Right lobe of liver (tissue), 6 donors: ENCODE measurements at regions not wholly inside any gene's neighbourhood (a gene's known extent, or its start where the extent isn't known, plus 50 kb on each side); places are given as distances from the start of the nearest gene placed in this dataset.

ENCODE experiments used
- ATAC-seq, 4 donors: fragments of 200-7000 bp; cut with Tn5 transposase; one replicate each; pipeline ENCODE4 v1.9.1; 2020; ENCODE audit warnings: mild to moderate bottlenecking in 4 of 4, moderate library complexity in 4 of 4
- DNase-seq, 3 donors: peaks; one replicate each; pipeline ENCODE4 v3.0.0-alpha.2; 2020
- H3K27ac ChIP-seq, 3 donors: fragments of 200-600 bp; one replicate each; pipeline ENCODE4 v1.8.0; 2022
- H3K27me3 ChIP-seq, 2 donors: fragments of 200-600 bp; one replicate each; pipeline ENCODE4 v1.8.0; 2022
- H3K36me3 ChIP-seq, 4 donors: fragments of 200-600 bp; sonication (generic) in 1 of 4; one replicate each; pipeline versions ENCODE4 v1.5.1 to v1.8.0; 2017 to 2022; ENCODE audit warnings: control low read depth in 1 of 4
- H3K4me1 ChIP-seq, 4 donors: fragments of 200-600 bp; sonication (generic) in 1 of 4; one replicate each; pipeline versions ENCODE4 v1.5.1 to v1.8.0; 2017 to 2022; ENCODE audit warnings: control low read depth in 1 of 4
- H3K4me3 ChIP-seq, 3 donors: fragments of 200-600 bp; one replicate each; pipeline ENCODE4 v1.8.0; 2022
- H3K9me3 ChIP-seq, 4 donors: fragments of 200-600 bp; sonication (generic) in 1 of 4; one replicate each; pipeline versions ENCODE4 v1.5.1 to v1.8.0; 2017 to 2022; ENCODE audit warnings: control low read depth in 1 of 4
- POLR2A ChIP-seq: fragments of 450-650 bp; IDR thresholded peaks from one replicate; pipeline ENCODE4 v1.6.1; 2017; ENCODE audit warnings: antibody characterized with exemption, mild to moderate bottlenecking
- WGBS: methylation state at CpG from one replicate; pipeline ENCODE4 v1.1.6; 2018; ENCODE audit warnings: low coverage, low lambda C conversion rate; ENCODE audit not compliant: insufficient coverage; ENCODE audit errors: missing lambda C conversion rate; 5-methylcytosine and 5-hydroxymethylcytosine counted together
- intact Hi-C, 2 donors: fragments of 100-400 bp; cut with DNase I; formaldehyde crosslinking; loops; one replicate each; pipeline versions ENCODE4 v1.11.2 to v1.14.1; 2022
- microRNA-seq, 2 donors: library from miRNA; unstranded; fragments of <30 nt; microRNA quantifications; one replicate each; pipeline ENCODE4, GENCODE V29; 2019 to 2020
- small RNA-seq, 2 experiments: library from RNA; depleted of rRNA; stranded (forward); fragments of <200 nt; gene quantifications; one replicate each; pipeline ENCODE3, GENCODE V24; 2016
- TF ChIP-seq, protein P1 (sequence below), 4 donors: fragments of 200-600 bp in 3 of 4; fragments of 450-650 bp in 1 of 4; IDR thresholded peaks; one replicate each; pipeline versions ENCODE4 v1.5.1 to v1.8.0; 2016 to 2022; ENCODE audit warnings: antibody characterized with exemption in 4 of 4, mild to moderate bottlenecking in 2 of 4
- donor health status: DM: no; HTN: yes; CAD: no.
- donor health status: DM: no; HTN: no; CAD: no.
- donor health status: DM: no; HTN: no; CAD: no.
- donor health status: DM: no; HTN: yes; CAD: no.
- donor health status: DM: no; HTN: yes; CAD: no.

GRCh38 chr5:143459433-143459832, 55.9 kb upstream of the NR3C1 start:
- no peaks in the 10 kb centered on the region for H3K4me1 ChIP-seq
- H3K27me3 ChIP-seq = no peaks in the 10 kb centered on the region
- intact Hi-C loops = no loop called here
- no peak for ATAC-seq
- H3K36me3 ChIP-seq = no peaks in the 10 kb centered on the region
- no peak for DNase-seq
- no peak for TF ChIP-seq POLR2A
- TF ChIP-seq, protein P1, sequence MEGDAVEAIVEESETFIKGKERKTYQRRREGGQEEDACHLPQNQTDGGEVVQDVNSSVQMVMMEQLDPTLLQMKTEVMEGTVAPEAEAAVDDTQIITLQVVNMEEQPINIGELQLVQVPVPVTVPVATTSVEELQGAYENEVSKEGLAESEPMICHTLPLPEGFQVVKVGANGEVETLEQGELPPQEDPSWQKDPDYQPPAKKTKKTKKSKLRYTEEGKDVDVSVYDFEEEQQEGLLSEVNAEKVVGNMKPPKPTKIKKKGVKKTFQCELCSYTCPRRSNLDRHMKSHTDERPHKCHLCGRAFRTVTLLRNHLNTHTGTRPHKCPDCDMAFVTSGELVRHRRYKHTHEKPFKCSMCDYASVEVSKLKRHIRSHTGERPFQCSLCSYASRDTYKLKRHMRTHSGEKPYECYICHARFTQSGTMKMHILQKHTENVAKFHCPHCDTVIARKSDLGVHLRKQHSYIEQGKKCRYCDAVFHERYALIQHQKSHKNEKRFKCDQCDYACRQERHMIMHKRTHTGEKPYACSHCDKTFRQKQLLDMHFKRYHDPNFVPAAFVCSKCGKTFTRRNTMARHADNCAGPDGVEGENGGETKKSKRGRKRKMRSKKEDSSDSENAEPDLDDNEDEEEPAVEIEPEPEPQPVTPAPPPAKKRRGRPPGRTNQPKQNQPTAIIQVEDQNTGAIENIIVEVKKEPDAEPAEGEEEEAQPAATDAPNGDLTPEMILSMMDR (IDR thresholded peaks at IDR 0.05) = no peak
- H3K27ac ChIP-seq = no peak overlapping the region
- 92% methylated on average over 4 of the region's 4 CpGs for WGBS
- H3K9me3 ChIP-seq = no peaks in the 10 kb centered on the region
- no peak overlapping the region for H3K4me3 ChIP-seq

DNA sequence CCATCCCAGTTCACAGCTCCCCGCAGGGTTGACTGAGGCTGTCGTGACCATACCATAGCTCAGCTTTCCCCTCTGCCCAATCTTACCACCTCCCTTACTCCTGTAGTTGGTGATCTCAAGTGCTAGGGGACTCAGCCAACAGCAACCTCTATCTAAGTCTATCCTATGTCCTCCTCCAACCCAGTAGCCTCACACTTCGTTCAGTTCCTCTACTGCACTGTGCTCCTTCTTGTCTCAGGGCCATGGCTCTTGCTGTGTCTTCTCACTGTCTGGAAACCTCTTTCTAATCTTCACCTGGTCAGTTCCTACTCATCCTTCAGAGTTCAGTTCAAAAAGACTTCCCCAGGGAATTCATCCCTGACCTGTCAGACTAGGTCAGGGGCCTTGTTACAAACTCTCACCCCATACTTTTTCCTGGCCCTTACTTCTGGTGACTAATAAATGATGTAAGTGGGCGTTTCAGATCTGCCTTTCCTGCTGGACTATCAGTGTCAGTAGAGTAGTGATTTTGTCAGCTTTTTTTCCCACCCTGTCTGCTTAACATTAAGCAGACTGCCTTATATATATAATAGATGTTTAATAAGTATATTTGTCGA, 53.6 kb upstream of the NR3C1 start:
- Histone ChIP-seq H3K9me3 (no peaks in the 10 kb centered on the region), H3K27ac (no peak overlapping the region), H3K36me3 (no peaks in the 10 kb centered on the region), H3K4me3 (no peak overlapping the region), H3K27me3 (no peaks in the 10 kb centered on the region), H3K4me1 (no peaks in the 10 kb centered on the region)
- TF ChIP-seq, protein P1 (IDR thresholded peaks at IDR 0.05) = no peak
- no peak for TF ChIP-seq POLR2A
- ATAC-seq = peak in 1 of 4 donors; percentile 92
- DNase-seq = no peak
- intact Hi-C loops = no loop called here
- WGBS = 82% methylated on average over 3 of the region's 5 CpGs

- H3K27ac ChIP-seq = no peak overlapping the region
- ATAC-seq (no peak), DNase-seq (no peak)
- intact Hi-C loops = no loop called here
- TF ChIP-seq, protein P1 (IDR thresholded peaks at IDR 0.05) = no peak
- no peak for TF ChIP-seq POLR2A
- no peaks in the 10 kb centered on the region for H3K4me1 ChIP-seq
- no peaks in the 10 kb centered on the region for H3K27me3 ChIP-seq
- H3K9me3 ChIP-seq = no peaks in the 10 kb centered on the region
- H3K4me3 ChIP-seq = no peak overlapping the region
- 92% methylated on average over 6 of the region's 6 CpGs for WGBS
- H3K36me3 ChIP-seq = no peaks in the 10 kb centered on the region
Measured at GRCh38 chr5:143454936-143455516, 51.5 kb upstream of the NR3C1 start.

DNA sequence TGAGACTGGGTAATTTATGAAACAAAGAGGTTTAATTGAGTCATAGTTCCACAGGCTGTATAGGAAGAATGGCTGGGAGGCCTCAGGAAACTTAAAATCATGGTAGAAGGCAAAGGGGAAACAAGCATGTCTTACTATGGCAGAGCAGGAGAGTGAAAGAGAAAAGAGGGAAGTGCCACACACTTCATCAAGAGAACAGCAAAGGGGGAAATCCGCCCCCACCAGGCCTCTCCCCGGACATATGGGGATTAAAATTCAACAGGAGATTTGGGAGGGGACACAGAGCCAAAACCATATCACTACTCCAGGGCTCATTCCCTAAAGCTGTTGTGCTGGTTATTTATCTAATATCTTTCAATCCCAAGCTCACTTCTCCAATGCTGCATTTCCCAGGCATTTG, 50.2 kb upstream of the NR3C1 start:
- no peaks in the 10 kb centered on the region for H3K4me1 ChIP-seq
- TF ChIP-seq POLR2A = no peak
- TF ChIP-seq, protein P1 (IDR thresholded peaks at IDR 0.05) = no peak
- no peak overlapping the region for H3K4me3 ChIP-seq
- ATAC-seq (peak in 1 of 4 donors; percentile 27), DNase-seq (no peak)
- no peaks in the 10 kb centered on the region for H3K9me3 ChIP-seq
- 65% methylated on average over 2 of the region's 2 CpGs for WGBS
- H3K27me3 ChIP-seq = no peaks in the 10 kb centered on the region
- intact Hi-C loops = no loop called here
- H3K27ac ChIP-seq = no peak overlapping the region
- H3K36me3 ChIP-seq = no peaks in the 10 kb centered on the region

Small RNA genes in the stretch of these regions (microRNA-seq; reads per million reads assigned to microRNA genes)
- 0 reads per million in 2 donors for gene MIR5197

Small RNA genes in the stretch of these regions (small RNA-seq; reads per million reads assigned to genes)
- gene MIR5197 = 0 reads per million in 2 experiments
- 0 reads per million in 2 experiments for gene RNU7-156P
